Chondrocyte (in vitro differentiated cells): ENCODE measurements at regions not wholly inside any gene's neighbourhood (a gene's known extent, or its start where the extent isn't known, plus 50 kb on each side); places are given as distances from the start of the nearest gene placed in this dataset.

Experiments used
- DNase-seq: peaks from one replicate; pipeline ENCODE4 v3.0.0; 2021; ENCODE audit warnings: mixed read lengths, low spot score
- H3K27ac Mint-ChIP-seq: one replicate; pipeline ENCODE4 v1.8.0; 2021; ENCODE audit warnings: mild to moderate bottlenecking, moderate library complexity, mixed read lengths; ENCODE audit not compliant: unreplicated experiment
- H3K27me3 Mint-ChIP-seq: 2 replicates; pipeline ENCODE4 v1.8.0; 2021; ENCODE audit warnings: low read depth, mixed read lengths
- H3K36me3 Mint-ChIP-seq: 2 replicates; pipeline ENCODE4 v1.8.0; 2021; ENCODE audit warnings: low read depth, mixed read lengths
- H3K4me1 Mint-ChIP-seq: 2 replicates; pipeline ENCODE4 v1.8.0; 2021; ENCODE audit warnings: low read depth, mild to moderate bottlenecking, mixed read lengths
- H3K4me3 Mint-ChIP-seq: one replicate; pipeline ENCODE4 v1.8.0; 2021; ENCODE audit warnings: mild to moderate bottlenecking, moderate library complexity, mixed read lengths; ENCODE audit not compliant: unreplicated experiment
- H3K9me3 Mint-ChIP-seq: 2 replicates; pipeline ENCODE4 v1.8.0; 2021; ENCODE audit warnings: low read depth, mixed read lengths
- CTCF ChIP-seq: fragments of 200-600 bp; sonication (generic); IDR thresholded peaks from 2 replicates; pipeline ENCODE4 v1.5.0; 2021; ENCODE audit warnings: antibody characterized with exemption, mild to moderate bottlenecking, moderate library complexity

GRCh38 chr1:108057541-108057940, 92.6 kb upstream of the VAV3 start:
- Mint-ChIP-seq H3K4me3 (no peak overlapping the region), H3K27ac (no peak overlapping the region), H3K4me1 (no peaks in the 10 kb centered on the region), H3K27me3 (no peaks in the 10 kb centered on the region), H3K9me3 (peaks cover 8% of the 10 kb centered on the region), H3K36me3 (peaks cover 2% of the 10 kb centered on the region)
- DNase-seq: no peak
- no peak for TF ChIP-seq CTCF

- Mint-ChIP-seq H3K27ac (no peak overlapping the region), H3K4me3 (no peak overlapping the region), H3K27me3 (no peaks in the 10 kb centered on the region), H3K9me3 (peaks cover under 1% of the 10 kb centered on the region), H3K4me1 (no peaks in the 10 kb centered on the region), H3K36me3 (no peaks in the 10 kb centered on the region)
- DNase-seq: no peak
- no peak for TF ChIP-seq CTCF
Observed at GRCh38 chr1:108056436-108056990, 91.5 kb upstream of the VAV3 start.

GRCh38 chr1:108055387-108055786, 90.4 kb upstream of the VAV3 start:
- H3K9me3 Mint-ChIP-seq: no peaks in the 10 kb centered on the region
- H3K4me3 Mint-ChIP-seq: no peak overlapping the region
- H3K4me1 Mint-ChIP-seq: no peaks in the 10 kb centered on the region
- H3K27ac Mint-ChIP-seq: no peak overlapping the region
- no peaks in the 10 kb centered on the region for H3K36me3 Mint-ChIP-seq
- DNase-seq: no peak
- H3K27me3 Mint-ChIP-seq: no peaks in the 10 kb centered on the region
- no peak for TF ChIP-seq CTCF

DNA sequence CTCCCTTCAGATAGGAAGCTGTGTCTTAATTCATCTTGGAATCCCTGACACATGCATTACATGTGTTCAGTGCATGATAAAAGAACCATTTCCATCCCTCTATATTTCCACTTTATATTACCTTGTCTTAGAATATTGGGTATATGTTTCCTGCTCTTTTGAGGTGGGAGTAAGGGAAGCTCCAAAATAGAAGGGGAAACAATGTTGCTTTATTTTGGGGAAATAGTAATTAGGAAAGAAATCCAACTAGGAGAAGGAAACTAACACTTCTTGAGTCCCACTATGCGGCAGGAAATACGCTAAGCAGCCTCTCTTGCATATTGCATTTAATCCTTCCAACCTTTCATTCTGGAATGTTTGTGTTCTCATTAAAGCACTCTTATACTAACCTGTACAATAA, 89.4 kb upstream of the VAV3 start:
- no peaks in the 10 kb centered on the region for H3K36me3 Mint-ChIP-seq
- no peak overlapping the region for H3K4me3 Mint-ChIP-seq
- no peaks in the 10 kb centered on the region for H3K4me1 Mint-ChIP-seq
- no peaks in the 10 kb centered on the region for H3K27me3 Mint-ChIP-seq
- H3K9me3 Mint-ChIP-seq: no peaks in the 10 kb centered on the region
- no peak overlapping the region for H3K27ac Mint-ChIP-seq
- no peak for TF ChIP-seq CTCF
- DNase-seq: no peak

DNA sequence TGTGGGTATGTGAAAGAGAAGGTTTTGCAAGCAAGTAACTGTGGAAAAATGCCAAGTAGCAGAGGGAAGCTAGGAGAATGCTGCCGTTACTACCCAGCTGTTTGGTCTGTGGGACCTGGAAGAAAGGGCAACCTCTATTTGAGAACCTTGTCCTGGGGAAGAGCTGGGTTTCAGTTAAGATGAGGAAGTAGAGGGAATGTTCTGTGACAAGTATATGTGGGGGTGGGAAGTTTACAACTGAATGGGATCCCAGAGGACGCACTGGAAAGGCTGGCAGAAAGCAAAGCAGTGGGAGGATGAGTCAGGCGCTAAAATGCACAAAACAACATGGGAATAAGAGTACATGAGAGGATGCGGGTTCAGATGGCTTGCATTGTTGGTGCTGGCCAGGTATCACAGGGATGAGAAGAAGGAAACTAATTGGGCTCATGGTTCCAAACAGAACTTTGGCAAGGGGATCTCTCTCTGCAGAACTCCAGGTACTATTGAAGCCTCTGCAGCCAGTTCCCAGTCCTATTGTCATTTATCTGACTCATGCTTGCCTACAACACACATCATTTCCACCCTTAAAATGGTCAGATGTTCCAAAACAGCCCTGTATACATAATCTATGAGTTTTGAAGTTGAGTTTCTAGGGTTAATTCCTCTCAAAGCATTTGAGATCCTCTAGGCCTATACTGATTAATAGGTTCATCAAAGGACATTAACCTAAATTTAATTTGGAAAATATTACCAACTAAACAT, 88.5 kb upstream of the VAV3 start:
- Mint-ChIP-seq H3K9me3 (peaks cover 2% of the 10 kb centered on the region), H3K36me3 (no peaks in the 10 kb centered on the region), H3K4me3 (no peak overlapping the region), H3K27me3 (no peaks in the 10 kb centered on the region), H3K27ac (no peak overlapping the region), H3K4me1 (no peaks in the 10 kb centered on the region)
- no peak for DNase-seq
- TF ChIP-seq CTCF: no peak
